ENCODE measurements at regions not wholly inside any gene's neighbourhood (a gene's known extent, or its start where the extent isn't known, plus 50 kb on each side); places are given as distances from the start of the nearest gene placed in this dataset.

GRCh38 chr2:230619491-230619890, 93.2 kb upstream of the CAB39 start:
- no peak for TF ChIP-seq CTCF (IDR thresholded peaks at IDR 0.05; ENCODE audit: insufficient read depth, low read length)
- no peak for TF ChIP-seq GABPA (IDR thresholded peaks at IDR 0.05; ENCODE audit: low read depth)
- TF ChIP-seq POLR2AphosphoS5 (IDR thresholded peaks at IDR 0.05; ENCODE audit: low read depth), result no peak

All from HL-60 (cell line).